ENCODE measurements at regions not wholly inside any gene's neighbourhood (a gene's known extent, or its start where the extent isn't known, plus 50 kb on each side); places are given as distances from the start of the nearest gene placed in this dataset.
"Not testable (repeated sequence)": the region's sequence is repeated elsewhere in the genome, so short reads cannot be mapped to it uniquely, and the experiment has no call there.

GRCh38 chr5:5884593-5884992 is 462.1 kb downstream of the ICE1 start:
- Mint-ChIP-seq H3K36me3 (ENCODE audit: low read depth) (no peaks in the 10 kb centered on the region), H3K27ac (no peak overlapping the region), H3K27me3 (no peaks in the 10 kb centered on the region), H3K9me3 (no peaks in the 10 kb centered on the region), H3K4me1 (no peaks in the 10 kb centered on the region), H3K4me3 (no peak overlapping the region)
- DNase-seq, result no peak
- intact Hi-C loops (cut with micrococcal nuclease), result no loop called here

- Mint-ChIP-seq H3K36me3 (ENCODE audit: low read depth) (no peaks in the 10 kb centered on the region), H3K4me1 (no peaks in the 10 kb centered on the region), H3K4me3 (no peak overlapping the region), H3K27me3 (no peaks in the 10 kb centered on the region), H3K9me3 (no peaks in the 10 kb centered on the region), H3K27ac (no peak overlapping the region)
- DNase-seq, result no peak
- intact Hi-C loops (cut with micrococcal nuclease), result no loop called here
Measured at GRCh38 chr5:5883562-5883961, 461.1 kb downstream of the ICE1 start.

- Mint-ChIP-seq H3K27me3 (no peaks in the 10 kb centered on the region), H3K27ac (no peak overlapping the region), H3K4me1 (no peaks in the 10 kb centered on the region), H3K36me3 (ENCODE audit: low read depth) (no peaks in the 10 kb centered on the region), H3K9me3 (no peaks in the 10 kb centered on the region), H3K4me3 (no peak overlapping the region)
- intact Hi-C loops (cut with micrococcal nuclease), result no loop called here
- DNase-seq, result no peak
Measured at GRCh38 chr5:5883146-5883545, 460.7 kb downstream of the ICE1 start.

GRCh38 chr5:5882706-5883105 is 460.2 kb downstream of the ICE1 start:
- H3K27me3 Mint-ChIP-seq, result no peaks in the 10 kb centered on the region
- no peak for DNase-seq
- H3K36me3 Mint-ChIP-seq (ENCODE audit: low read depth), result no peaks in the 10 kb centered on the region
- H3K9me3 Mint-ChIP-seq, result no peaks in the 10 kb centered on the region
- intact Hi-C loops (cut with micrococcal nuclease), result no loop called here
- H3K4me3 Mint-ChIP-seq, result no peak overlapping the region
- no peaks in the 10 kb centered on the region for H3K4me1 Mint-ChIP-seq
- H3K27ac Mint-ChIP-seq, result no peak overlapping the region

- no peak overlapping the region for H3K4me3 Mint-ChIP-seq
- intact Hi-C loops (cut with micrococcal nuclease), result no loop called here
- no peaks in the 10 kb centered on the region for H3K36me3 Mint-ChIP-seq (ENCODE audit: low read depth)
- no peaks in the 10 kb centered on the region for H3K4me1 Mint-ChIP-seq
- H3K27ac Mint-ChIP-seq, result no peak overlapping the region
- no peak for DNase-seq
- H3K9me3 Mint-ChIP-seq, result no peaks in the 10 kb centered on the region
- no peaks in the 10 kb centered on the region for H3K27me3 Mint-ChIP-seq
Measured at GRCh38 chr5:5881294-5881693, 458.8 kb downstream of the ICE1 start.

GRCh38 chr5:5880077-5880763 is 457.7 kb downstream of the ICE1 start:
- intact Hi-C loops (cut with micrococcal nuclease), result no loop called here
- Mint-ChIP-seq H3K4me1 (no peaks in the 10 kb centered on the region), H3K4me3 (no peak overlapping the region), H3K9me3 (no peaks in the 10 kb centered on the region), H3K36me3 (ENCODE audit: low read depth) (no peaks in the 10 kb centered on the region), H3K27me3 (peaks cover 4% of the 10 kb centered on the region), H3K27ac (no peak overlapping the region)
- no peak for DNase-seq

GRCh38 chr5:5857396-5857795 is 434.9 kb downstream of the ICE1 start:
- no peak overlapping the region for H3K27ac Mint-ChIP-seq
- H3K27me3 Mint-ChIP-seq, result no peaks in the 10 kb centered on the region
- H3K4me1 Mint-ChIP-seq, result no peaks in the 10 kb centered on the region
- no peak for DNase-seq
- no peaks in the 10 kb centered on the region for H3K9me3 Mint-ChIP-seq
- intact Hi-C loops (cut with micrococcal nuclease), result no loop called here
- H3K4me3 Mint-ChIP-seq, result no peak overlapping the region
- H3K36me3 Mint-ChIP-seq (ENCODE audit: low read depth), result no peaks in the 10 kb centered on the region

GRCh38 chr5:5854087-5854486 is 431.6 kb downstream of the ICE1 start:
- intact Hi-C loops (cut with micrococcal nuclease), result no loop called here
- no peaks in the 10 kb centered on the region for H3K4me1 Mint-ChIP-seq
- no peak overlapping the region for H3K4me3 Mint-ChIP-seq
- DNase-seq, result no peak
- H3K36me3 Mint-ChIP-seq (ENCODE audit: low read depth), result no peaks in the 10 kb centered on the region
- no peaks in the 10 kb centered on the region for H3K27me3 Mint-ChIP-seq
- H3K9me3 Mint-ChIP-seq, result no peaks in the 10 kb centered on the region
- no peak overlapping the region for H3K27ac Mint-ChIP-seq

- Mint-ChIP-seq H3K9me3 (no peaks in the 10 kb centered on the region), H3K36me3 (ENCODE audit: low read depth) (no peaks in the 10 kb centered on the region), H3K27ac (no peak overlapping the region), H3K4me3 (no peak overlapping the region), H3K4me1 (no peaks in the 10 kb centered on the region), H3K27me3 (no peaks in the 10 kb centered on the region)
- intact Hi-C loops (cut with micrococcal nuclease), result no loop called here
- DNase-seq, result no peak
Measured at GRCh38 chr5:5838493-5838892, 416.0 kb downstream of the ICE1 start.

- H3K4me3 Mint-ChIP-seq; H3K36me3 Mint-ChIP-seq (ENCODE audit: low read depth); H3K4me1 Mint-ChIP-seq; H3K27ac Mint-ChIP-seq; H3K9me3 Mint-ChIP-seq; H3K27me3 Mint-ChIP-seq; DNase-seq; intact Hi-C loops (cut with micrococcal nuclease): not testable (repeated sequence)
Measured at GRCh38 chr5:5831622-5832021, 409.1 kb downstream of the ICE1 start.

GRCh38 chr5:5828619-5829018 is 406.1 kb downstream of the ICE1 start:
- DNase-seq, result no peak
- no peaks in the 10 kb centered on the region for H3K9me3 Mint-ChIP-seq
- H3K27me3 Mint-ChIP-seq, result no peaks in the 10 kb centered on the region
- intact Hi-C loops (cut with micrococcal nuclease), result no loop called here
- no peak overlapping the region for H3K27ac Mint-ChIP-seq
- no peaks in the 10 kb centered on the region for H3K36me3 Mint-ChIP-seq (ENCODE audit: low read depth)
- no peaks in the 10 kb centered on the region for H3K4me1 Mint-ChIP-seq
- H3K4me3 Mint-ChIP-seq, result no peak overlapping the region

- no peaks in the 10 kb centered on the region for H3K27me3 Mint-ChIP-seq
- H3K27ac Mint-ChIP-seq, result no peak overlapping the region
- no peak for DNase-seq
- no peaks in the 10 kb centered on the region for H3K4me1 Mint-ChIP-seq
- H3K4me3 Mint-ChIP-seq, result no peak overlapping the region
- H3K36me3 Mint-ChIP-seq (ENCODE audit: low read depth), result no peaks in the 10 kb centered on the region
- H3K9me3 Mint-ChIP-seq, result no peaks in the 10 kb centered on the region
- intact Hi-C loops (cut with micrococcal nuclease), result no loop called here
Measured at GRCh38 chr5:5826911-5827310, 404.4 kb downstream of the ICE1 start.

GRCh38 chr5:5822729-5823257 is 400.3 kb downstream of the ICE1 start:
- Mint-ChIP-seq H3K9me3 (no peaks in the 10 kb centered on the region), H3K36me3 (ENCODE audit: low read depth) (no peaks in the 10 kb centered on the region), H3K4me1 (no peaks in the 10 kb centered on the region), H3K4me3 (no peak overlapping the region), H3K27me3 (no peaks in the 10 kb centered on the region), H3K27ac (no peak overlapping the region)
- intact Hi-C loops (cut with micrococcal nuclease), result no loop called here
- no peak for DNase-seq

- intact Hi-C loops (cut with micrococcal nuclease), result no loop called here
- no peaks in the 10 kb centered on the region for H3K4me1 Mint-ChIP-seq
- no peak overlapping the region for H3K4me3 Mint-ChIP-seq
- no peaks in the 10 kb centered on the region for H3K9me3 Mint-ChIP-seq
- no peak for DNase-seq
- no peaks in the 10 kb centered on the region for H3K27me3 Mint-ChIP-seq
- H3K36me3 Mint-ChIP-seq (ENCODE audit: low read depth), result no peaks in the 10 kb centered on the region
- H3K27ac Mint-ChIP-seq, result no peak overlapping the region
Measured at GRCh38 chr5:5816960-5817359, 394.5 kb downstream of the ICE1 start.

- H3K9me3 Mint-ChIP-seq, result no peaks in the 10 kb centered on the region
- no peaks in the 10 kb centered on the region for H3K4me1 Mint-ChIP-seq
- H3K27me3 Mint-ChIP-seq, result no peaks in the 10 kb centered on the region
- H3K4me3 Mint-ChIP-seq, result no peak overlapping the region
- intact Hi-C loops (cut with micrococcal nuclease), result no loop called here
- no peaks in the 10 kb centered on the region for H3K36me3 Mint-ChIP-seq (ENCODE audit: low read depth)
- no peak for DNase-seq
- no peak overlapping the region for H3K27ac Mint-ChIP-seq
Measured at GRCh38 chr5:5813441-5813840, 391.0 kb downstream of the ICE1 start.
